Sigmoid colon (tissue), 6 donors: ENCODE measurements at regions not wholly inside any gene's neighbourhood (a gene's known extent, or its start where the extent isn't known, plus 50 kb on each side); places are given as distances from the start of the nearest gene placed in this dataset.

Experiments used
- DNase-seq: peaks from one replicate; pipeline ENCODE4 v3.0.0-alpha.2; 2019
- H3K27ac ChIP-seq, 4 donors: fragments of 200-600 bp; sonication (generic); one replicate each; pipeline ENCODE4 v1.5.1; 2016 to 2019; ENCODE audit warnings: mild to moderate bottlenecking in 1 of 4
- H3K27me3 ChIP-seq, 3 donors: fragments of 200-600 bp; sonication (generic); one replicate each; pipeline ENCODE4 v1.5.1; 2019; ENCODE audit warnings: mild to moderate bottlenecking in 1 of 3
- H3K36me3 ChIP-seq, 4 donors: fragments of 200-600 bp; sonication (generic); one replicate each; pipeline ENCODE4 v1.5.1; 2016 to 2019
- H3K4me1 ChIP-seq, 4 donors: fragments of 200-600 bp; sonication (generic); one replicate each; pipeline ENCODE4 v1.5.1; 2017 to 2019
- H3K4me3 ChIP-seq, 4 donors: fragments of 200-600 bp; sonication (generic); one replicate each; pipeline ENCODE4 v1.5.1; 2017 to 2019; ENCODE audit warnings: mild to moderate bottlenecking in 2 of 4, moderate library complexity in 1 of 4
- H3K9me3 ChIP-seq, 4 donors: fragments of 200-600 bp in 3 of 4; sonication (generic) in 3 of 4; one replicate each; pipeline versions ENCODE4 v1.5.1 to v1.6.1; 2013 to 2019
- EP300 ChIP-seq, 4 donors: sonication (generic); formaldehyde crosslinking; IDR thresholded peaks; one replicate each; pipeline ENCODE4 v1.6.1; 2017; ENCODE audit warnings: antibody characterized with exemption in 4 of 4
- POLR2A ChIP-seq, 2 donors: fragments of 450-650 bp; IDR thresholded peaks; one replicate each; pipeline ENCODE4 v1.6.1; 2016; ENCODE audit warnings: antibody characterized with exemption in 2 of 2, mild to moderate bottlenecking in 2 of 2, moderate library complexity in 2 of 2
- POLR2AphosphoS5 ChIP-seq, 4 donors: sonication (generic); formaldehyde crosslinking; IDR thresholded peaks; one replicate each; pipeline ENCODE4 v1.6.1; 2017; ENCODE audit warnings: antibody characterized with exemption in 4 of 4
- WGBS, 2 donors: extraction: QIAGEN DNeasy Blood & Tissue Kit; methylation state at CpG; one replicate each; pipeline ENCODE4 v1.1.7; 2013; 5-methylcytosine and 5-hydroxymethylcytosine counted together
- intact Hi-C: fragments of 100-400 bp; cut with DNase I; formaldehyde crosslinking; loops from one replicate; pipeline ENCODE4 v1.15.1; 2023
- TF ChIP-seq, protein P1 (sequence below), 4 experiments: fragments of 450-650 bp in 3 of 4; fragments of 200-600 bp in 1 of 4; IDR thresholded peaks; one replicate each; pipeline ENCODE4 v1.5.1; 2016 to 2019; ENCODE audit warnings: antibody characterized with exemption in 4 of 4, mild to moderate bottlenecking in 3 of 4, moderate library complexity in 2 of 4
- donor health status: healthy with polysubstance abuse.
- donor health status: healthy.

DNA sequence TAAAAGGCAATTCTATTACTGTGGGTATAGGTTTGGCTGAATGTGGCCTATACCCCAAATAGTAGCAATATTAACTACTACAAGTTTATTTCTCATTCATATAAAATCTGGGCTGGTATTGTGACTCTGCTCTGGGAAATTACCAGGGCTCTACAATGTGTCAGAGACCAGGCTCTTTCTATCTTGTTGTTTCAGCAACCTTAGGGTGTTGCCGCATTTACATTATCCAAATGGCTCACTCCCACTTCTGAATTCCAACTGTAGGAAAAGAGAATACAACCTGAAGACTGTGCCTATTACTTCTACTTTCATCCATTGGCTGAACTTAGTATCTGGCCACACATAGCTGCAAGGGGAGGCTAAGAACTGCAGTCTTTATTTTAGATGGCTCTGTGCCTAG lies 106.7 kb upstream of the CENPW start:
- H3K27ac ChIP-seq, result no peak overlapping the region
- intact Hi-C loops, result no loop called here
- no peak for DNase-seq

DNA sequence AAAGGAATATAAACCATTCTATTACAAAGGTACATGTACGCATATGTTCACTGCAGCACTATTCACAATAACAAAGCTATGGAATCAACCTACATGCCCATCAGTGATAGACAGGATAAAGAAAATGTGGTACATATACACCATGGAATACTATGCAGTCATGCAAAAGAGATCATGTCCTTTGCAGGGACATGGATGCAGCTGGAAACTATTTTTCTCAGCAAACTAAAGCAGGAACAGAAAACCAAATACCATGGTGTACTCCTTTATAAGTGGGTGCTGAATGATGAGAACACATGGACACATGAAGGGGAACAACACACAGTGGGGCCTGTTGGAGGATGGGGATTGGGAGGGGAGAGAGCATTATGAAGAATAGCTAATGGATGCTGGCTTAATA lies 104.6 kb upstream of the CENPW start:
- H3K4me1 ChIP-seq, result peaks cover 0 to 4% (median 2%) of the 10 kb centered on the region in 4 donors
- H3K9me3 ChIP-seq, result peaks cover 0 to 3% (median 0%) of the 10 kb centered on the region in 4 donors
- no peaks in the 10 kb centered on the region for H3K36me3 ChIP-seq
- intact Hi-C loops, result no loop called here
- WGBS, 2 donors, result 98 to 99% methylated on average over 1 of the region's 1 CpG
- no peak for DNase-seq
- TF ChIP-seq POLR2AphosphoS5 (IDR thresholded peaks at IDR 0.05) (no peak), EP300 (IDR thresholded peaks at IDR 0.05) (no peak), POLR2A (IDR thresholded peaks at IDR 0.05) (no peak)
- TF ChIP-seq, protein P1, sequence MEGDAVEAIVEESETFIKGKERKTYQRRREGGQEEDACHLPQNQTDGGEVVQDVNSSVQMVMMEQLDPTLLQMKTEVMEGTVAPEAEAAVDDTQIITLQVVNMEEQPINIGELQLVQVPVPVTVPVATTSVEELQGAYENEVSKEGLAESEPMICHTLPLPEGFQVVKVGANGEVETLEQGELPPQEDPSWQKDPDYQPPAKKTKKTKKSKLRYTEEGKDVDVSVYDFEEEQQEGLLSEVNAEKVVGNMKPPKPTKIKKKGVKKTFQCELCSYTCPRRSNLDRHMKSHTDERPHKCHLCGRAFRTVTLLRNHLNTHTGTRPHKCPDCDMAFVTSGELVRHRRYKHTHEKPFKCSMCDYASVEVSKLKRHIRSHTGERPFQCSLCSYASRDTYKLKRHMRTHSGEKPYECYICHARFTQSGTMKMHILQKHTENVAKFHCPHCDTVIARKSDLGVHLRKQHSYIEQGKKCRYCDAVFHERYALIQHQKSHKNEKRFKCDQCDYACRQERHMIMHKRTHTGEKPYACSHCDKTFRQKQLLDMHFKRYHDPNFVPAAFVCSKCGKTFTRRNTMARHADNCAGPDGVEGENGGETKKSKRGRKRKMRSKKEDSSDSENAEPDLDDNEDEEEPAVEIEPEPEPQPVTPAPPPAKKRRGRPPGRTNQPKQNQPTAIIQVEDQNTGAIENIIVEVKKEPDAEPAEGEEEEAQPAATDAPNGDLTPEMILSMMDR (IDR thresholded peaks at IDR 0.05), result no peak
- no peak overlapping the region for H3K27ac ChIP-seq
- H3K27me3 ChIP-seq, result no peaks in the 10 kb centered on the region
- H3K4me3 ChIP-seq, result no peak overlapping the region

More for the DNA sequence above, 106.7 kb upstream of the CENPW start:
- TF ChIP-seq, protein P1 (IDR thresholded peaks at IDR 0.05), result no peak
- no peak for TF ChIP-seq EP300 (IDR thresholded peaks at IDR 0.05)
- no peak for TF ChIP-seq POLR2A (IDR thresholded peaks at IDR 0.05)
- no peak for TF ChIP-seq POLR2AphosphoS5 (IDR thresholded peaks at IDR 0.05)
- no peaks in the 10 kb centered on the region for H3K36me3 ChIP-seq
- H3K4me1 ChIP-seq, result peaks cover 0 to 7% (median 4%) of the 10 kb centered on the region in 4 donors
- 96% methylated on average over 1 of the region's 1 CpG for WGBS, 2 donors
- H3K9me3 ChIP-seq, result peaks cover 0 to 3% (median 0%) of the 10 kb centered on the region in 4 donors
- H3K27me3 ChIP-seq, result no peaks in the 10 kb centered on the region
- H3K4me3 ChIP-seq, result no peak overlapping the region

DNA sequence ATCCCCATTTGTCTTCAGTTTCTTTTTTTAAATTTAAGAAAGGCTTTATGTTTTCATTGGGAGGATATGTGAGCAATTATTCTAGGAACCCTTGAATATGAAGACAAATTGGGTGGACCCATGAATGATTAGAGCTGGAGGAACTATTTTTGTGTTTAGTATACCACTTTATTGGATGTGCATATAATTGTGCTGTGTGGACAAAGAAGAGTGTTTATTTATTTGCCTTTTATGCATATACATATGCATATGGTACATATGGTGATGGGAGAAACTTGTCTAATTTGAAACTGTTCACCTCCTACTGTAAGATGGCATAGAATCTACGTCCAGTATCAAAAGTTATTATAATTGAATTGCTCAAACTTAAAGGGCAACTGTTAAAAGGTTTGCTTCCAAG lies 94.8 kb upstream of the CENPW start:
- Histone ChIP-seq H3K36me3 (no peaks in the 10 kb centered on the region), H3K27me3 (no peaks in the 10 kb centered on the region), H3K4me1 (no peaks in the 10 kb centered on the region), H3K27ac (no peak overlapping the region), H3K4me3 (no peak overlapping the region), H3K9me3 (peaks cover 0 to 8% (median 2%) of the 10 kb centered on the region in 4 donors)
- intact Hi-C loops, result no loop called here
- DNase-seq, result no peak
- TF ChIP-seq, protein P1 (IDR thresholded peaks at IDR 0.05), result no peak
- TF ChIP-seq EP300 (IDR thresholded peaks at IDR 0.05) (no peak), POLR2A (IDR thresholded peaks at IDR 0.05) (no peak), POLR2AphosphoS5 (IDR thresholded peaks at IDR 0.05) (no peak)
- WGBS, 2 donors, result 69 to 70% methylated on average over 1 of the region's 1 CpG

DNA sequence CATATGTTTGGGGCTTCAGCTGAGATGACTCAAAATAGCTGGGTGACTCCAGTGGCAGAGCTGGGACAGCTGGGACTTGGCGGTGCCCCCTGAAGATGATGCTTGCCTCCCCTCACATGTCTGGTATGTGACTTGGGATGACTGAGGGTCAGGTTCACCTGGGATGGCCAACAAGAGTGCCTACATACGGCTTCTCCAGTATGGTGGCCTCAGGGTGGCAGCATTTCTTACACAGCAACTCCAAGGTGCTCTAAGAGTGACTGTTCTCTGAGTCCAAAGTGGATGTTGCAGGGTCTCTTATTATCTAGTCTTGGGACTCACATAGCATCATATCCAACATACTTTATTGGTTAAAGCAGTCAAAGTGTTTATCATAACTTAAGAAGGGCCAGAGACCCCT lies 87.8 kb upstream of the CENPW start:
- intact Hi-C loops, result no loop called here
- TF ChIP-seq POLR2A (IDR thresholded peaks at IDR 0.05) (no peak), POLR2AphosphoS5 (IDR thresholded peaks at IDR 0.05) (no peak), EP300 (IDR thresholded peaks at IDR 0.05) (no peak)
- TF ChIP-seq, protein P1 (IDR thresholded peaks at IDR 0.05), result no peak
- Histone ChIP-seq H3K36me3 (no peaks in the 10 kb centered on the region), H3K27ac (no peak overlapping the region), H3K27me3 (no peaks in the 10 kb centered on the region), H3K9me3 (peaks cover 0 to 3% (median 0%) of the 10 kb centered on the region in 4 donors), H3K4me1 (no peaks in the 10 kb centered on the region), H3K4me3 (no peak overlapping the region)
- DNase-seq, result no peak
- 92% methylated on average over 2 of the region's 2 CpGs for WGBS, 2 donors

DNA sequence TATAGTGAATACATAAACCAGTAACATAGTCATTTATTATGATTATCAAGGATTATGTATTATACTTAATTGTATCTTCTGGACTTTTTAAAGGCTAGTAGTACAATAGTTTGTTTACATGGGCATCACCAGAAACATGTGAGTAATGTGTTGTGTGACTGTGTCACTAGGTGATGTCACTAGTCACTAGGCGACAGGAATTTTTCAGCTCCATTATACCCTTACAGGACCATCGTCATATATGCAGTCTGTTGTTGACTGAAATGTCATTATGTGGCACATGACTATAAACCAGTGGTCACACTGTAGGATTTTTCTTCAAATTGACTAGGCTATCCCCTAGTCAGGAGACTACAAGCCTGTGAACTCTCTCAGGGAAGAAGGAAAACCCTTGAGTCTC lies 86.5 kb upstream of the CENPW start:
- Histone ChIP-seq H3K36me3 (no peaks in the 10 kb centered on the region), H3K27me3 (no peaks in the 10 kb centered on the region), H3K4me1 (no peaks in the 10 kb centered on the region), H3K27ac (no peak overlapping the region), H3K9me3 (peaks cover 0 to 3% (median 0%) of the 10 kb centered on the region in 4 donors), H3K4me3 (no peak overlapping the region)
- intact Hi-C loops, result no loop called here
- DNase-seq, result no peak
- WGBS, 2 donors, result 93 to 96% methylated on average over 2 of the region's 2 CpGs
- TF ChIP-seq EP300 (IDR thresholded peaks at IDR 0.05) (no peak), POLR2A (IDR thresholded peaks at IDR 0.05) (no peak), POLR2AphosphoS5 (IDR thresholded peaks at IDR 0.05) (no peak)
- TF ChIP-seq, protein P1 (IDR thresholded peaks at IDR 0.05), result no peak
